ENCODE measurements at regions not wholly inside any gene's neighbourhood (a gene's known extent, or its start where the extent isn't known, plus 50 kb on each side); places are given as distances from the start of the nearest gene placed in this dataset.

GRCh38 chr13:106299621-106300020, 235.8 kb downstream of the EFNB2 start:
- TF ChIP-seq JUN (IDR thresholded peaks at IDR 0.05; ENCODE audit: low read depth, low read length), result no peak
- TF ChIP-seq CTCF (IDR thresholded peaks at IDR 0.05; ENCODE audit: control extremely low read depth in 1 of 3, insufficient read depth in 1 of 3, low read depth in 1 of 3, low read length in 3 of 3), result no peak
- no peak for TF ChIP-seq SIRT6 (IDR thresholded peaks at IDR 0.05; ENCODE audit: low read length)
- no peak for TF ChIP-seq HDAC2 (IDR thresholded peaks at IDR 0.05; ENCODE audit: borderline replicate concordance in 1 of 2, low read depth in 2 of 2, low read length in 2 of 2)
- TF ChIP-seq USF2 (IDR thresholded peaks at IDR 0.05; ENCODE audit: low read length), result no peak
- TF ChIP-seq EP300 (IDR thresholded peaks at IDR 0.05; ENCODE audit: borderline replicate concordance in 1 of 2, low read depth in 2 of 2, low read length in 2 of 2), result no peak
- no peak for TF ChIP-seq ZNF274 (IDR thresholded peaks at IDR 0.05; ENCODE audit: borderline replicate concordance, extremely low read depth, low read length)
- no peak for TF ChIP-seq JUND (IDR thresholded peaks at IDR 0.05; ENCODE audit: low read length)
- TF ChIP-seq RXRA (IDR thresholded peaks at IDR 0.05; ENCODE audit: insufficient read depth, low read depth, low read length), result no peak
- no peak for TF ChIP-seq POLR2A (IDR thresholded peaks at IDR 0.05; ENCODE audit: control extremely low read depth in 1 of 2, low read depth in 2 of 2, low read length in 2 of 2)
- TF ChIP-seq TAF1 (IDR thresholded peaks at IDR 0.05; ENCODE audit: low read depth, low read length), result no peak
- no peak for TF ChIP-seq YY1 (IDR thresholded peaks at IDR 0.05; ENCODE audit: low read depth, low read length)
- no peak for TF ChIP-seq TCF12 (IDR thresholded peaks at IDR 0.05; ENCODE audit: low read depth, low read length)
- TF ChIP-seq RFX5 (IDR thresholded peaks at IDR 0.05; ENCODE audit: borderline replicate concordance, low read depth, low read length), result no peak
